Endothelial cell of hepatic sinusoid (primary cell): ENCODE measurements at regions not wholly inside any gene's neighbourhood (a gene's known extent, or its start where the extent isn't known, plus 50 kb on each side); places are given as distances from the start of the nearest gene placed in this dataset.
"Not testable (repeated sequence)": the region's sequence is repeated elsewhere in the genome, so short reads cannot be mapped to it uniquely, and the experiment has no call there.

Source experiments
- in situ Hi-C: cut with HindIII; loops from 2 replicates; pipeline ENCODE4 v1.10.0; 2017; ENCODE audit warnings: low sequenced_read_pairs

GRCh38 chr5:122591828-122592227 is 183.1 kb upstream of the SNX2 start:
- in situ Hi-C loops, result no loop called here

- in situ Hi-C loops, result no loop called here
These were observed 175.9 kb upstream of the SNX2 start for GRCh38 chr5:122599000-122599399.

DNA sequence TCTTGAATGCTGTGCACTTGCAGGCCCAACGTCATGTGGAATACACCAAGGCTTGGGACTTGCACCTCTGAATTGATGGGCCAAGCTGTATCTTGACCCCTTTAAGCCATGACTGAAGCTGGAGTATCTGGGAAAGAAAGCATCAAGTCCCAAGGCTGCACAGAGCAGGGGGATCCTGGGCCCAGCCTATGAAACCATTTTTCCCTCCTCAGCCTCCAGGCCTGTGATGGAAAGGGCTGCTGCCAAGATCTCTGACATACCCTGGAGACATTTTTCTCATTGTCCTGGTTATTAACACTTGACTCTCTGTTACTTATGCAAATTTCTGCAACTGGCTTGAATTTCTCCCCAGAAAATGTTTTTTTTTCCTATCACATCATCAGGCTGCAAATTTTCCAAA is 174.0 kb upstream of the SNX2 start:
- in situ Hi-C loops, result no loop called here

DNA sequence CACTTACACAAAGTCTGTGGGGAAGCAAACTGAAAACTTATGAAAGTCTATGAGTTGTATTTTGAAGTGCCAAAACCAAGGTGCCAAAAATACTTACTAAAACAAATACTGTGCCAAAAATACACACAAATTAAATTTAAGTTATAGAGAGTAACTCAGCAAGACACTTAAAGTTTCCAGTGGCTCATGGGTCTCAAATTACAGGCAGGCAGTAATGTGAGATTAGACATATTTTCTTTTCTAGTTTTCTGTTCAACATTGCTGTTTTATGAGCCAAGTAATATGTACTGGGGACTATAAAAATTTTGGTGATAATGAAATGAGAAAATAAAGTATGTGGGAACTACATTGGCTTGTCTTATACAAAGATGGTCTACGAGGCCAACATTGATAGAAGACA is 172.2 kb upstream of the SNX2 start:
- in situ Hi-C loops, result no loop called here

DNA sequence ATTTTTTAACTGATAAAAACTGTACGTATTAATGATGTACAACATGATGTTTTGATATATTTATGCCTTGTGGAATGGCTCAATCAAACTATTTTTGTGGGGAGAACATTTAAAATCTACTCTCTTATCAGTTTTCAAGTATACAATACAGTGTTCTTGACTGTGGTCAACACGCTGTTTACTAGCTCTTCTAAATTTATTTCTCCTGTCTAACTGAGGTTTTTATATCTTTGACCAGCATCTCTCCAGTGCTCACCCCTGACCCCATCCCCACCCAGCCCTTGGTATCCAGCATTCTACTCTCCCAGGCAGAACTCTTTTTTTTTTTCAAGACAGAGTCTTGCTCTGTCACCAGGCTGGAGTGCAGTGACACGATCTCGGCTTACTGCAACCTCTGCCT is 169.6 kb upstream of the SNX2 start:
- in situ Hi-C loops, result no loop called here

GRCh38 chr5:122607818-122608217 is 167.1 kb upstream of the SNX2 start:
- in situ Hi-C loops, result no loop called here

GRCh38 chr5:122608222-122608621 is 166.7 kb upstream of the SNX2 start:
- in situ Hi-C loops, result no loop called here

GRCh38 chr5:122611406-122611805 is 163.5 kb upstream of the SNX2 start:
- in situ Hi-C loops, result no loop called here

DNA sequence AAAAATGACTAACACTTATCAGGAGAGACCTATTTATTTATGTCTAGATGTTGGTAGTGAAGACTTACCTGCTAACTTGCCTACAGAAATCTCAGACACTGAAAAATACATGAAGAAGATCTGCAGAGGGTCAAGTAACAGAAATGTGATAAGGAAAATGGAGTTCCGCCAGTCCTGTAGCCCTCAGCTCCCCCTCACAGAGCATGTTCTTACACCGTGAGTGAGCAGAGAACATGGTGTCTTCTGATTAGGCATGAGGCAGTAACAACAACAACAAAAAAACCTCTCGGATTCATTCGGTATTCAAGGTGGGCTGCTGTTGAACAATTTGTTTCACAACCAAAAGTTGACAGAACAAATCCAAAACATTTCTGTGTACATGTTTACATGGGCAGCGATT is 162.0 kb upstream of the SNX2 start:
- in situ Hi-C loops, result no loop called here

DNA sequence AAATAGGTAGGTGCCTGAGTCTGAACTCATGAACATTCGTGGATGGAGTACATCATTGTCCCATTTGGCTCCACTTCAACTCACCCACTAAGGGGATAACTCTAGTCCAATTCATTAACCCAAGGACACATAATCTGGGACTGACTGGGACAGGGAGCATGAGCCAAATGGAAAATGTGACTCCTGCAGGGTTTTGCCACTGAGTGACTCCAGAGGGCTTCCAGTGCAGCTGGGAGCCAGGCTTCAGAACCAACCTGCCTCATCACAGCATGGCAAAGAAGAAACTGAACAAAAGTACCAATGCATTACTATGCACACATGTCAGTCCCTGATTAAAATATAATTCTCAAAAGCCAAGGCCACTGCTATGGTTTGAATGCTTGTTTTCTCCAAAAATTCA is 159.7 kb upstream of the SNX2 start:
- in situ Hi-C loops, result no loop called here

GRCh38 chr5:122615832-122616231 is 159.0 kb upstream of the SNX2 start:
- in situ Hi-C loops, result no loop called here

- in situ Hi-C loops, result not testable (repeated sequence)
These were observed 156.8 kb upstream of the SNX2 start for GRCh38 chr5:122618046-122618445.

DNA sequence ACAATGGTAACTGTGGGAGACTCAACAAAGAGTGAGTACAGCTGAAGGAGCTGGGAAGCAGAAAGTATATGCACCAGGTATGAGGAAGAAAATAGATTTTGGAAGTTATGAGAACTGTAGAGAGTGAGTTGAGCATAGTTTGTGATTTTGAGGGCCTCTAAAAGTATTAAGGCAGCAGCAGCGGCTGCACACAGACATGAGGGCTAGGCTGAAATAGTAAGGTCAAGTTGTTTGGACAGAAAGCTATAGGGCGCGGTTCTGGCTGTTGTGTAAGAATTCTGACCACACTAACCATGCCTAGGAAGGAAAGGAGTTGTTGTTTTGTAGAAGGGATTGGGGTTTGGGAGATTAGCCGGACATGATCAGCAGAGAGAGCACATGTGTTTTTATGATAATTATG is 154.1 kb upstream of the SNX2 start:
- in situ Hi-C loops, result not testable (repeated sequence)

DNA sequence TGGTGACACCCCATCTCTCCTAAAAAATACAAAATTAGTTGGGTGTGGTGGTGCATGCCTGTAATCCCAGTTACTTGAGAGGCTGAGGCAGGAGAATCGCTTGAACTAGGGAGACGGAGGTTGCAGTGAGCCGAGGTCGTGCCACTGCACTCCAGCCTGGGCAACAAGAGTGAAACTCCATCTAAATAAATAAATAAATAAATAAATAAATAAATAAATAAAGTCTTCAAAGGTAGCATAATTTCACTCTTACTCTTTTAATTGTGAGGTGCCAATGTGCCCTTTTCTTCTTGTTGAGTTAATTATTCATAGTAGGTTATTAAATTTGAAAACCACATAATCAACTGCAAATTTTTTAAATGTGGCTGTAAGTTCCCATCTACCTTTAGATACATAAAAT is 146.2 kb upstream of the SNX2 start:
- in situ Hi-C loops, result not testable (repeated sequence)

GRCh38 chr5:122629121-122629677 is 145.7 kb upstream of the SNX2 start:
- in situ Hi-C loops, result no loop called here

- in situ Hi-C loops, result no loop called here
These were observed 136.3 kb upstream of the SNX2 start for GRCh38 chr5:122638581-122638980.

- in situ Hi-C loops, result no loop called here
These were observed 135.8 kb upstream of the SNX2 start for GRCh38 chr5:122639033-122639432.

GRCh38 chr5:122639864-122640263 is 135.0 kb upstream of the SNX2 start:
- in situ Hi-C loops, result no loop called here

- in situ Hi-C loops, result no loop called here
These were observed 125.8 kb upstream of the SNX2 start for GRCh38 chr5:122649080-122649479.

DNA sequence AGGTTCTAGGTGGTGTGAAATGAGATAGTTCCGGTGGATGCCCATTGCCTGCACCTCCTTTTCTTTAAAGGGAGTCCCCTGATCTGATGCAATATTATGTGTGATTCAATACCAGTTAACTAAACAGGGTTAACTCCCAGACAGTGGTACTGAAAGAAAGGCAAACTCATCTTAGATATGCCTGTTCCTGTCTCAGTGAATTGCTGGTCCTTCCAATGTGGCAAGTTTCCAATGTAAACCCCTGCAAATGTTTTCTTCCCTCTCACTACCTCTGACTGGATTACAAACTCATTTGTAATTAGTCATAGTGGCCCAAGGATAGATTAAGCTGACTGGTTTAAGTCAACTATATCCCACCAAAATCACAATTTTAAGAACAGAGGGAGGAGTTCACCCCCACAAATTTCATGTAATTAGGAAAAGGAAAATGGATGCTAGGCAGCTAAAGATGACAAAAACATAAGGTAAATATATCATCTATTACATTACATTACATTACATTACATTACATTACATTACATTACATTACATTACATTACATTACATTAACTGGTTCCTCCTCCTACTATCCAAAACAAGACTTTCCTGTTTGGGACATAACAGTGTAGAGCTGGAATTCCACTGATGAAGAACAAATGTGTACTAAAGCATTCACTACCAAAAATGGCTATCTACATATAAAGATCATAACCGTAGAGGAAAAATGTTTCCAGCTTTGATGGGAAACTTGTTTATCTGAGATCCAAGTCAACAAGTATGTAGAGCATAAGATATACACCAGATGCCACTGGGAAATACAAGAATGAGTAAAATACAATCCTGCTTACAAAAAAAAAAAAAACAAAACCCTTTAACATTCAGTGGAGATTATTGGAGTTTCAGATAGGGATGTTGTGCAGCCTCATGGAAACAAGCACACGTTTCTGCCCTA is 121.5 kb upstream of the SNX2 start:
- in situ Hi-C loops, result no loop called here

DNA sequence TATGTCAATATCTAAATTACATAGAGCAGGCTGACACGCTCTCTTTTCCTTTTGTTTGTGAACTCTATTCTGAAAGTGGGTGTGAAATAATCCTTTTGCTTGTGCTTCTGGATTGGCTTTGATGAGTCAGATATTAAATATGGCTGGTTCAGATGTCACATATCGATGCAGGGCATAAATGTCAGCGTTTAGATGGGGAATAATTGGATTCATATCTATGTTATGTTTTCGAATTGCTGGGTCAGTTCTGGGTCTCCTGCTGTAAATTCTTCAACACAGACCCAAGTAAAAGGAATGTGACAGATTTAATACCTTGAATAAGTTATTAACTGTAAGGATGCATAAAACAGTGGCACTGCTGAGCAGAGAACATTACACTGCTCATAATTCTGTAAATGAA is 118.7 kb upstream of the SNX2 start:
- in situ Hi-C loops, result no loop called here

DNA sequence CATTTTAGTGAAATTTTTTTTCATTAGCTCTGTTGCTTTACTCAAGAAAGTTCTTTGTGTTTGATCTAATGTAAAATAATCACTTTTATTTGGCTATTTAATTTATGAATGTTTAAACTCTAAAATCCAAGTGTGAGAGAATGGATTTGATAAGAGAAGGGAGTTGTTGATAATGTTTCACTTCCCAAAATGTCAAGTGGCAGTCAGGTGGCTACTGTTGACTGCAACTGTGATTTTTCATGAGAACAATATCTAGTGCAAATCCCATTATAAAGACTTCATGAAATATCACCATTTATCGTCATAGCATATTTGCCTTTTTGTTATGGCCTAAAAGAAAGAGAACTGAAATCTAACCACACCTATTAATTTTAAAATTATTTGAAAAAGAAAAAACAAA is 118.3 kb upstream of the SNX2 start:
- in situ Hi-C loops, result no loop called here
